Stimulated activated CD8-positive, alpha-beta memory T cell treated with anti-CD3 and anti-CD28 coated beads, Interleukin-4, amount 100 ng/mL, for 24 hours (primary cell): ENCODE measurements at regions not wholly inside any gene's neighbourhood (a gene's known extent, or its start where the extent isn't known, plus 50 kb on each side); places are given as distances from the start of the nearest gene placed in this dataset.

Source experiments
- DNase-seq: peaks from one replicate; pipeline ENCODE4 v3.0.0-alpha.2; 2020; ENCODE audit warnings: low read depth

DNA sequence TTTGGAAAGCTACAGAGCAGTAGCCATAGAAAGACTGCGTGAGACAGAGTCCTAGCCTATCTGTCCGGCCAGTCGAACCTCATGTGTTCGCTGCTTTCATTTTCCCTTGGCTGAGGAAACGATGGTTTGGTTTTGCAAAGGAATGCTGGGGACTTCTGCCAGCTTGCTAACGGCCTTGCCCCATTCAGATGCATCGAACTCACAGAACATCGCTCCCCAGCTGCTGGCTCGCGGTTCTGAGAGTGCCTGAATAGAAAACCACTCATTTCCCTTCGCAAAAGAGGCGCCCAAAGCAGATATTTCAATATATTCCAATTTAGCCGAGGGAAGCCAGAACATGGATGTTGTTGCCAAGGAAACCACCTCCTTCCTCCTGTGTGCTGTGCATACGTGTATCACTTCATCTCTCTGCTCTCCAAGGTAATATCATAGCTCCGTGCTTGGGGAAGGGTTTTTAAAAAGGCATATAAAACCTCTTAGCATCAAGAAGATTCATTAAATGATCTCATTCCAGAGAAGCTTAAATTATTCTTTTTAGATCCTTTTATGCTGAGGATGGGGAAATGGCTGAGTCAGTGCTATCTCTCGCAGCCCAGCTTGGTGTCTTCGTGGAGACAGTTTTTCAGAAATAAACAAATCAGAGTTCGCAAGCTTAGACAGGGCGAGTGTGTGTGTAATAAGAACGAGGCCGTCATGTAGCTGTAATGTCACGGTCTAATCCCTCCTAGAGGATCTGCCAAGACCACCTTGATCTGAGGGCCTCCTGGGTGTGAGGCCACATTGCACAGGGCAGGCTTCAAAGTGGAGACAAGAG, 215.2 kb downstream of the RPS24 start:
- no peak for DNase-seq

DNA sequence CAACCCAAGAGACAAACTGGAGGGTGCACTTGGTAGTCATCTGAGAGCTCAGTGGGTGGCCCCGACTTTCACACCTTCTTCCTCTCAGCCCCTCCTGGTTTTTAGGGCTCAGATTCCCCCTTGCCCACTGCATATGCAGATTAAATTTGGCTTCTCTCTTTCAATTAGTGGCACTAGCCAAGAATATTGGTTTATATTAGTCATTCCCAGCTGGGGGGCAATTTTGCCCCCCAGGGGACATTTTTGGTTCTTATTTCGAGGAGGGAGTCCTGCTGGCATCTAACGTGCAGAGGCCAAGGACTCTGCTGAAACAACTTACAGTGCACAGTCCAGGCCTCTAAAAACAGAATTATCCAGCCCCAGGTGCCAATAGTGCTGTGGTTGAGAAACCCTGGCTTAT, 216.0 kb downstream of the RPS24 start:
- no peak for DNase-seq

DNA sequence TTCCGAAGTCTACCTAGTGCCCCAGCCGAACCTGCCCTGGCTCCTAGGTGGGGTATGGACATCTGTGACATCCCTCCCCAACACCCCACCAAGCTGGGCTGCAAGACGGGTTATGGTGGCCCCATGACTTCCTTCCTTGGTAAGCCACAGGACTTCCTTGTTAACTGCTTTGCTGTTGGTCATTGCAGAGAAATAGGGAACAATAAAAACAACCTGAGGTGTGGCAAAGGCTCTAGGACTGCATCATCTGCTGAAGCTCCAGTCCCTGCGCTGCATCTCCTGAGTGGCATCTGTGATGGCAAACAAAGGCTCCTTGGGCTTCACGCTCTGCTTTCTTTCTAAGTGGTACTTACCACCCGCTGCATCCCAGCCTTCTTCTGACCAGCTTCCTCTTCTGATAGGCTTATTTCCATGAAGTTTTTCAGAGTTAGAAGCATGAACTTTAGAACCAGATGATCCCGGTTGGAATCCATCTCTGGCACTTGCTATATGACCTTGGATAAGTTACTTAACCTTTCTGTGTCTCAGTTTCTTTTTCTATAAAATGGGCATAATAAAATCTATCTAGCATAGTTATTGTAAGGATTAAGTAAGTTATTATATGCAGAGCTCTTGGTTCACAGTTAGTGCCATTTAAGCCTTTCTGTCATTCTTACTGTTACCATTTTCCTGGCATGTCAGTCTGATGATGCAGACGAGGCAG, 216.8 kb downstream of the RPS24 start:
- no peak for DNase-seq

DNA sequence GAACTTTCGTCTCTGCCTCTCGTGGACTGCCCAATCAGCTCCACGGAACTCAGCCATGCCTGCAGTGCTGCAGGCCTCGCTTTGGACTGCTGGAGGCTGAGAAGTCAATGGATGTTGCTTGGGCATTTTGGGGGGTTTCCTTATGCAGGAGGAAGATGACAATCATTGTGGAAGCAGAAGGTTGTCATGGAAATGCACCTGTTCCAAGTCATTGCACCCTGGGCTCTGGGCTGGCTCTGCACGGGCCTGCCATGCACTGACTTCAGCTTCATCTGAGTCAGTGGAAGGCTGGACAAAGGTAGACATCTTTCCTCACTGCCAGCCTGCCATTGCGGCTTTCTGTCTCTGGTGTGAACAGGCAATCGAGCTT, 217.3 kb downstream of the RPS24 start:
- DNase-seq: no peak

DNA sequence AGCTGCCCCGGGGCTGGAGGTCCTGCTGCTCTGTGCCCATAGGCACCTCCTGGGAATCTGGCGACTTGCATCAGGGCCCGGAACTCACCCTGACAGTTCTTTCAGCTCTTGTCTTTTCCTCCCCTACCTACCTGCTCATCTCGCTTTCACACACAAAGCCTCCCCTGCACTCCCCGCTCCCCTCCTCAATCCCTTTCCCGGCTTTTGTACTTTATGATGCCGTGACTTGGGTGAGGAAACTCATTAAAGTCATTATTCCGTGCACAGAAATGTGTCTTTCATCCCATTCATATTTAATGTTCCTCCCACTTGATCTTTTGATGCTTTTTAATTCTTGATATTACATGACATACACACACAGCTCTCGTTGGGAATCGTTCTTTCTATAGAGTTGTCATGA, 218.6 kb downstream of the RPS24 start:
- no peak for DNase-seq

DNA sequence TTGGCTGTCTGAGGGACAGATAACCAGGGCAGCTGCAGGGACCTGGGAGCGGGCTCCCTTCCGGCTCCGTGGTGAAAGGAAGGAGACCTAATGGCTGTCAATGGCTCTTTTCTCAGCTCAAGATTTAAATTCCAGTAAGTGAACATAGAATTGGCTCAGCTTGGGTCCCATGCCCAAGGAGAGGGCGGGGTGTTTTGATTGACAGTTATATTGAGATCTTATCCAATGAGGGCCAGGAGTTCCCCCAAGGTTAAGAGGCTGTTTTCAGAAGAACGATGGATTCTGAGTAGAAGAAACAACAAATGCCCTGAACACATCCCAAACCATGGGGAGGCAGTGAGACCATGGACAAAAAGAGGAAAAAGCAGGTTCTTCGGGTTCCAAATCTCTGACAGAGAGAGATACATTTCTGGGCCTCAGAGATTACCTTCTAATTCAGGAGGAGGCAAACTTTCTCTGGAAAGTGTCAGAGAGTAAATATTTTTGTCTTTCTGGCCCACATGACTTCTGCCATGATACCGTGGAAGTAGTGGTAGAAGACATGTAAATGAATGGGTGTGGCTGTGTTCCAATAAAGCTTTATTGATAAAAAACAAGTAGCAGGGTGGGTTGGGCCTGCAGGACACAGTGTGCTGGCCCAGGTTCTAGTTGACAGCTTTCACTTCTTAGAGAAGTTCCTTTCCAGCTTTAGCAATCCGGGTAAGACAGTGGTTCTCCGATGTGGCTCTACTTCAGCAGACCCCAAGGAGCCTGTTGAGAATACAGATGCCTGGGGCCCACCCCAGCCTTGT, 219.6 kb downstream of the RPS24 start:
- DNase-seq: no peak

DNA sequence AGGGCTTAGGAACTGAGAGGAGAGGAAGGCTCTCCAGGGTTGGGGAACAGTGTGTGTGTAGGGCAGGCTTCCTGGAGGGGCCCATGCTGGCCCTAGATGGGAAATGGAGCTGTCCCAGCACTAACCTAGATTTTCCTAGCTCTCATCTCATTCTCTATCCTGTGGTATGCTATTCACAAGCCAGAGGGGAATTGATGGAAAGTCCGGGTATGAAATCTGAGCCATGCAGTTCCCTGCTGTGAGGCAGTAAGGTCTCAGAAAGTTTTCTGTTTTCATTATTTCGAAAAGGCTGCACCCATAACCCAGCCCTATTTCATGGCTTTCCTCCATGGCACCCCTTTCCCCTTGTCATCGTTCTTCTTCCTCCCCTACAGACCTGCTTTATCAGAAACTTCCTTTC, 220.3 kb downstream of the RPS24 start:
- no peak for DNase-seq

DNA sequence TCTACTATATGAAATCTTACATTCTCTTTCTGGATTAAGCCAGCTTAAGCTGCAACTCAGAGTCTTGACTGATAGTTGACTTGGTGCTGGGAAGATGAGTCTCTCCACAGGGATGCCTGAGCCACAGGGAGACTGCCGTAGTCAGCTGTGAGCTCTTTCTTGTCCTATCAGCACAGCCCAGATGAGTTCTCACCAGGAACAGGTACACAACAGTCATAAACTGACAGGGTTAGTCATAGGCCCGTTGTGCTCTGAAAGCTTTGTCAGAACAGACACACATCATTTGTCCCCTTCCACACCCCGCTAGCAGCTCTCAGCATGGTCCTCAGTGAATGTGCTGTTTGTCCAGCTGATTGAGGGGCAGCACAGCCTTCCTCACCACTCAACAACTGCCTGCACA, 221.6 kb downstream of the RPS24 start:
- no peak for DNase-seq

DNA sequence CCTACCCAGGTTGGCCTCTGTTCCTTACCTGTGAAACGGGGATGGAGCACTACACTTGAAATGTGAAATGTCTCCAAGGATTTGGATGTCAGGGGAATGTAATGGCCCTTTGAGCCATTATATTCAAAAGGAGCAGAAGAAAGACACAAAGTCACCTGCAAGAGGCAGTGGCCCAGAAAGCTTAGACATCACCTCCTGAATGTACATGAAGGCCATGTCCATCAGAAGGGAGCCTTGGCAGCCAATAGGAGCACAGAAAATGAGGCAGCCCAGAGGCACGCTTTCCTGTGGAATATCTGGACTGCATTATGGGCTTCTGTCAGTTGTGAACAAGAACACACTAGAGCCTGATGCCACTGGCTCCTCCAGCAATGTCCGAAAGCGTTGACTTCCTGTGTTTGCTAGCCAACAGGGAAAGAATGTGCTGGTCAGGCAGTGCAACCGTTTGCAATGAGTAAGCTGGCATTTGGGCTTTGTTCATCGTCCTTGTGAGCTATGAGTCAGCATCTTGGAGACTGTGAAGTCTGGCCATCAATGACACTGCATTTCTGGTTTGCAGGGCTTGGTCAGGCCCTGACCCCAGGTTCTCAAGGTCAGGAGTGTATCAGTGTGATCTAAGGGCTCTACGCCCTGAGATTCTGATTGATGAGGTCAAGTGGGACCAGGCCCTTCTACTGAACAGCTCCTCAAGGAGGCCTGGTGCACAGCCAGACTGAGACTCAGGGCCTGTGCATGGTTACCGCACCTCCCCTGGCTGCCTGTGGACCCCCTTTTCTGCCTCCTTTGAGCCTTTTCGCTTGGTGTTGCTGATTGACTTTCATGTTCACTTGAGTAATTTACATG, 222.4 kb downstream of the RPS24 start:
- no peak for DNase-seq

DNA sequence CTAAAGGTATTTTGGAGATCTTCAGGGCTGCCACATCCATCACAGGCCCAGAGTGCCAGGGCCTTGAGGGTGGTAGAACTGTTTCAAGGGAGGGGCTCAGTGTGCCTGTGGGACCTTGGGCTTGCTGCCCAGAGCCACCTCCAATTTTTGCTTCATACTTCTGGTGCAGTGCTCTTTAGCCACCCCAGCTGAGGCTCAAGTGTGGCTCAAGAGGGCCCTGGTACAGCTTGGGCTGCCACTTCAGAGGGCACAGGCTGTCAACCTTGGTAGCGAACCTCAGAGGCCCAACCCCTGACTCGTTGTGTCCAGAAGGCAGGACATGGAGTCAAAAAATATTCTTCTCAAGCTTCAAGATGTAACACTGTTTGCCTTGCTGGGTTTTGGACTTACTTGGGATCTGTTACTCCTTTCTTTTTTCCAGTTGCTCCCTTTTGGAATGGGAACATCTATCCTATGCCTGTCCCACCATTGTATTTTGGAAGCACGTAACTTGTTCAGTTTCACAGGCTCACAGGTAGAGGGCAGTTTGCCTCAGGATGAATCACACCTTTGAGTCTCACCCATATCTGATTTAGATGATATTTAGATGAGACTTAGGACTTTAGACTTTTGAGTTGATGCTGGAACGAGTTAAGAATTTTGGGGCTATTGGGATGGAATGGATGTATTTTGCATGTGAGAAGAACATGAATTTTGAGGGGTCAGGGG, 224.8 kb downstream of the RPS24 start:
- DNase-seq: no peak

DNA sequence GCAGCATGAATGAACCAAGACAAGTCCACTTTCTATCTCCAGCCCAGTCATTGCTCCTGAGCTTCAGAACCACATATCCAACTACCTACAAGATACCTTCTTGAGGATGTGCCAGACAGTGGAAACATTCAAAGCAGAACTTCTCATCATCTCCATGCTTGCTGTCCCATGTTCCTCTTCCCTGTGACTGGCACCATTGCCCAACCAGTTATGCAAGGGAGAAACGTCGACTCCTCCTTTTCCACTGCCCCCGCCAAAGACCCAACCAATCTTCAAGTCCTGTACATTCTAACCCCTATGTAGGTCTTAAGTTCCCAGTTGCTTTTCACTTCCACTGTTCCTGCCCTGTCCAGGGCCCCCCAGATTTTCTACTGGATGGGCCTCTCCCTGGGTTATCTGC, 225.7 kb downstream of the RPS24 start:
- DNase-seq: no peak

DNA sequence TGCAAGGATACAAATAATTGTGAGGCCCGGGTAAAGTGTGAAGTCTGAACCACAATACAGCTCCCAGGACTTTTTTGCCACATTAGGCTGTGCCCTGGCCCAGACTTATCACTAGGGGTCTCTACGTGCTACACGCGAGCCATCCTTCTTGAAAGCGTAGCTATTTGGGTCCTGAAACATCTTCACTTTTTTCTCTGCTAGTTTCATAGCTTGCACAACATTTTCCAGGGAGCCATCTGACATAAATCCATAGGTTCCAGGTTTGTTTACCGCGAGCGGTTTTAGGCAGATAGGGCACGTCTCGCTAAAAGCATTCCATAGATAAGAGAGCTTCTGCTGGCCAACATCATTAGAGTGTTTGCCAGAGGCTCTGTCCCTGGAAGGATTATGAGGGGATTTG, 226.5 kb downstream of the RPS24 start:
- DNase-seq: no peak

DNA sequence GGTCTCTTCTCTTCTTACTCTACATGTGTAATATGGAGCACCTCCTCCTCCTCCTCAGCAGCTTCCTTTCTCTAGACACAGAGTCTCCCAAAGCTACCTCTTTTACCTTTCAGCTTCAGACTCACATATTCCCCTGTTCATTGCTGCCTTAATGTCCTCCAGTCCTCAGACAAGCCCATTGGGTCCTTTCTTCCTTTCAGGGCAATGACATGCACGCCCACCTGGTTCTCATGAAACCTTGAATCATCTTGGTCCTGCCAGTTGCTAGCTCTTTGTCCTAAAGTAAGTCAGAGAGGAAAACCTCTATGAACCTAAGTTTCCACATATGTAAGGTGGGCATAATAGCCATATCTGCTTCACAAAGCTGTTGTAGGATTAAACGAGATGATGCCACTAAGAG, 227.0 kb downstream of the RPS24 start:
- no peak for DNase-seq

DNA sequence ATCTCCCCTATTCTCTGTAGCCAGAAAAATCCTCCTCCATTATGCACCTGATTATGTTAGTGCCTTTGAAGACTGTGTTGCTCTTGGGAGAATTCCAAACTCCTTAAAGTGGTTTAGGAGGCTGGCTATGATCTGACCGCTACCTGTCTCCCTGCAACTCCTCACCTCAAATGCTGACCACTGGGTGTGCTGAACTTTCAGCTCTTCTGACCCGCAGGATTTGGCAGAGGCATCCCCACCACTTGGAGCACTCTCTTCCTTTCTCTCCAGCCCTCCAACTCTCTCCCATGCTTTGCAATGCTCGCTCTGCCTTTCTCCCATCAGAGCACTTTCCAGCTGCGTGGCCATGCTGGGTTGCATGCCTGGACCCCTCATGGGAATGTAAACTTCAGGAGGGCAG, 227.6 kb downstream of the RPS24 start:
- DNase-seq: no peak

DNA sequence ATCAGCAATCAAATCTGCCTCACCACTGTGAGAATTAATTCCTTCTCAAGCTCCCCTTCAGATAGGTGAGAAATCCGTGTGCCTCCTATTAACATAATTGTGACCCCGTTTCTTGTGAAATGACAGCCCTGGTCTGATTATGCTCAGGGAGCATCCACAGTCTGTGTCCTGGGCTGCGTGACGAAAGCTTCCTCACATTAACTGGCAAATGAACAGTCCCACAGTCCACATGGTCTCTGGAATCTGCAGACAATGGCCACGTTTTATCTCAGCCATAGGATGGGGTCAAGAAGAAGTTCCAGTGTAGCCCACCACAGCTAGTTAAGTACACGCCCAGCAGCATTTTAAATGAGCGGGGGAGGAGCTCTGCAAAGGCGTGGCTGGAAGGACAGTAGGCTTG, 229.2 kb downstream of the RPS24 start:
- no peak for DNase-seq

DNA sequence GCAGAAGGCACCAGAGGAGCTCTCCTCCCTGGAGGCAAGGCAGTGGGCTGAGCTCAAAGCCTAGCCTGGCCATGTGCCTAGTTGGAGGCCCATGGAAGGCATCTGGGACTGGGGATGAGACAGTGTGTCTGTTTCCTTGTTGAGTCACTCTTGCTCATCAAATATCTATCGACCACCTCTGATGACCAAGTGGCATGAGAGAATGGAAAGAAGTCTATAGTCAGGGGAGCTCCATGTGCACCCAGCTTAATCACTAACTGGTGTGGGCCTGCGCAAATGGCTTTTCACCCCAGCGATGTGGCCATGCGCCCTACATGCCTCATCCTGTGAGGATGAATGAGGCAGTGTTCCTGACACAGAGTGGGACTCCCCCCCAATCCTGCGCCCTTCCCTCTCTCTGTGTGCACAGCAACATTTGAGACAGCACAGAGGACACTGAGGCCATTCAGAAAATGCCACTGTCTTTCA, 229.9 kb downstream of the RPS24 start:
- DNase-seq: no peak

DNA sequence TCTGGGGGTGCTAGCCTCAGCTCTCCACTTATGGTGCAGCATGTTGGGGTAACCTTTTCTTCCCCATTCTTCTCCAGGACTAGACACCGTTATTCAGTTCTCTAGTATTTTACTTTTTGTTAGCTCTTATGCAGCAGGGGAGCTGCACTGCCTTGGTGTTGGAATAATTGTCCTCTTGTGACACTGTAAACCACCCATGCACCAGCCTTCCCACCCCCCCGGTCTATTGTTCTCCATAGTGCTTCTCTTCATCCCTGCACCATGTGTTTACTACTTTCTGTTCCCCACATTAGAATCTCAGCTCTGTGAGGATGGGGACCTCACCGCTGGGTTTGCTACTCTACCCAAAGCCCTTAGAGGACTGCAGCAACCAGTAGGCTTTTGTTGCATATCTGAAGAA, 230.7 kb downstream of the RPS24 start:
- DNase-seq: no peak

DNA sequence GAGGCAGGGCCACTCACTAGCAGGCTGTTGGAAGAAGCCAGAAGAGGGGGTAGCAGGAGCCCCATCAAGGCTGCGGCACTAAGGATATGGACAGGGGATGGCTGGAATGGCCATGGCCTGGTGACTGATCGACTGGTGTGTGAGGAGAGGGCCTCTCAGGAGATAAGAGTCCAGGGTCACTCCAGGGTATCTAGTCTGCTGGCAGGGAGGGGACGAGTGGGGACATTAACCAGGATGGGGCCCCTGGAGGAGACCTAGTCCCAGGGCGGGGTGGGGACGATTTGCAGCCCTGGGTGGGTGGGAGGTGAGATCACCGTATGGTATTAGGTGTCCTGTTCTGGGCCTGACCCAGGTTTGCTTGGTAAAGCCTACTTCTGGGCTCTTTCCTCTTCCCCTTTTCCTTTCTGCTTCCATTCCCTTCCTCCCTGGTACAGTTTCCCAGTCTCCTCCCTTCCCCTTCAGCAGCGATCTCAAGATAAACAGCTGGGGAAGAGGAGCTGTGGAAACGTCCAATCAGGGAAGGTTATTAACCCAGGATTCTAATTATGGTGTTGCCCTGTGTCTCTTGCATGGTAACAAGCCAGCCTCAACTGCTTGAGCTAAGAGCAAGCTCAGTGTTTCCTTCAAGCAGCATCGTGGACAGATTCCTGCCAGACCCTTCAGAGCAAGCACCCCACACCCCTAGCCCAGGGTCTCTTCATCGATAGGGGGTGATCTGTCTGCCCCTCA, 233.2 kb downstream of the RPS24 start:
- no peak for DNase-seq

DNA sequence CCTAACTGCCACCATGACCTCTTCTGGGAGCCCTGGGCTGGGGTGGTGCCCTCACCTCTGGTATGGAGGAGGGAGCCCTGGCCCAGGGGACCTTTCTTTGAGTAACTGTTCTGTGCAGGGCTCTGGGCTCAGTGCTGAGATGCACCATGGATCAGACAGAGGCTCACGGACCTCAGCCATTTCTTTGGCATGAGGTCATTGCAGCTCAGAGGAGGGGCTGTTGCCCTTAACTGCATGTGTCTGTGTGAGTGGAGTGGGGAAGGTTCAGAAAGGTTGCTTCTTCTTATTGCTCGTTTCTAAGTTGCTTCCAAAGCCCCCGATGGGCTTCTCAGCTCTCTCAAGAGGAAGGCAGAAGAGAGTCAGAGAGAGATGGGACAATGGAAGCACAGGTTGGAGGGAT, 233.9 kb downstream of the RPS24 start:
- no peak for DNase-seq

DNA sequence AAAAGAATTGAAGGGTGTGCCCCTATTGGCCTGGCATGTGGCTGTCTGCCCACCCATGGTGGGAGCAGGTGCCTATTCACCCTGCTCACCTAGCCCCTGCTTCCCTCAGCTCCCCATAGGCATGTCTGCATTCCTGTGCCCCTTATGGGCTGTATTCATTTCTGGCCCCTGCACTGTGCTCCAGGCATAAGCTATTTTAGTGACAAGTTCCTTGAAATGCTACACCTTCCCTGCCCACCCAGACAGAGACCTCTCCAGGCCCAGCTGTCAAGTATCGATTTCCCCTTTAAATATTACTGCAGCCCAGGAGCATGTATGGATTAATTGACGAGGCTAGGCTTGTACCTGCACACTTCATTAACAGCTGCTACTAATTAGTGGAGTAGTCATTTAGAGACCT, 235.4 kb downstream of the RPS24 start:
- DNase-seq: no peak

DNA sequence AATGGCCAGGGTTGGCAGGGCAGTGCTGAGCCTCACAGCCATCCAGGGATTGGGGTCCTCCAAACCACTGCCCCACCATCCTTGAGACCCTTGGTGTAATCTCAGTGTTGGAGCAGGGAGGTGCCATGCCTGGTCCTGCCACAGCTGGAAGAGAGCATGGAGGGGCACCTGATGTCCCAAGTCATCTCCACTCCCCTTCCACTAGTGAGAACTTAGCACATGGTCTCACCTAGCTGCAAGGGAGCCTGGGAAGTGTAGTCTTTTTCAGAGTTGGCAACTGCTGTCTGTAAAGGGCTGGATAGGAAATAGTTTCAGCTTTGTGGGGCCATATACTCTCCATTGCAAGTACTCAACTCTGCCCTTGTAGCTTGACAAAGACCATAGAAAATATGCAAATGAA, 238.7 kb downstream of the RPS24 start:
- no peak for DNase-seq
